Astrocyte of the cerebellum (primary cell): ENCODE measurements at regions not wholly inside any gene's neighbourhood (a gene's known extent, or its start where the extent isn't known, plus 50 kb on each side); places are given as distances from the start of the nearest gene placed in this dataset.

Experiments
- DNase-seq: peaks from one replicate; pipeline ENCODE4 v3.0.0-alpha.2; 2011; ENCODE audit warnings: low read depth
- H3K4me3 ChIP-seq: 2 replicates; pipeline ENCODE4 v1.5.1; 2011; ENCODE audit warnings: mild to moderate bottlenecking, low read depth, low read length, moderate library complexity
- in situ Hi-C: cut with HindIII; loops from 2 replicates; pipeline ENCODE4 v1.10.0; 2017; ENCODE audit warnings: low sequenced_read_pairs
- TF ChIP-seq, protein P1 (sequence below): IDR thresholded peaks from 2 replicates; pipeline ENCODE4 v1.5.1; 2012; ENCODE audit warnings: low read length, low read depth, moderate library complexity, mild to moderate bottlenecking; ENCODE audit errors: missing control alignments

DNA sequence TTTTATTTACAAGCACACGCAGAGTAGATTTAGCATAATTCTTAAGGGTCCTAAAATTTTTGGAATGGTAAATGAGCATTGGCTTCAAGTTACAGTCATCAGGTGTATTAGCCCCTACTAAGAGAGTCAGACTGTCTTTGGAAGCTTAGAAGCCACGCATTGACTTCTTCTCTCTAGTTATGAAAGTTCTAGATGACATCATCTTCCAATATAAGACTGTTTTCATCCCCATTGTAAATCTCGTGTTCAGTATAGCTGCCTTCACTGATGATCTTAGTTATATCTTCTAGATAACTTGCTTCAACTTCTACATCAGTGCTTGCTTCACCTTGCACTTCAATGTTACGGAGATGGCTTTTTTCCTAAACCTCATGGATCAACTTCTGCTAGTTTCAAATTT lies 148.8 kb upstream of the SLITRK1 start:
- no peak overlapping the region for H3K4me3 ChIP-seq
- TF ChIP-seq, protein P1, sequence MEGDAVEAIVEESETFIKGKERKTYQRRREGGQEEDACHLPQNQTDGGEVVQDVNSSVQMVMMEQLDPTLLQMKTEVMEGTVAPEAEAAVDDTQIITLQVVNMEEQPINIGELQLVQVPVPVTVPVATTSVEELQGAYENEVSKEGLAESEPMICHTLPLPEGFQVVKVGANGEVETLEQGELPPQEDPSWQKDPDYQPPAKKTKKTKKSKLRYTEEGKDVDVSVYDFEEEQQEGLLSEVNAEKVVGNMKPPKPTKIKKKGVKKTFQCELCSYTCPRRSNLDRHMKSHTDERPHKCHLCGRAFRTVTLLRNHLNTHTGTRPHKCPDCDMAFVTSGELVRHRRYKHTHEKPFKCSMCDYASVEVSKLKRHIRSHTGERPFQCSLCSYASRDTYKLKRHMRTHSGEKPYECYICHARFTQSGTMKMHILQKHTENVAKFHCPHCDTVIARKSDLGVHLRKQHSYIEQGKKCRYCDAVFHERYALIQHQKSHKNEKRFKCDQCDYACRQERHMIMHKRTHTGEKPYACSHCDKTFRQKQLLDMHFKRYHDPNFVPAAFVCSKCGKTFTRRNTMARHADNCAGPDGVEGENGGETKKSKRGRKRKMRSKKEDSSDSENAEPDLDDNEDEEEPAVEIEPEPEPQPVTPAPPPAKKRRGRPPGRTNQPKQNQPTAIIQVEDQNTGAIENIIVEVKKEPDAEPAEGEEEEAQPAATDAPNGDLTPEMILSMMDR = no peak
- in situ Hi-C loops = no loop called here
- DNase-seq = no peak

DNA sequence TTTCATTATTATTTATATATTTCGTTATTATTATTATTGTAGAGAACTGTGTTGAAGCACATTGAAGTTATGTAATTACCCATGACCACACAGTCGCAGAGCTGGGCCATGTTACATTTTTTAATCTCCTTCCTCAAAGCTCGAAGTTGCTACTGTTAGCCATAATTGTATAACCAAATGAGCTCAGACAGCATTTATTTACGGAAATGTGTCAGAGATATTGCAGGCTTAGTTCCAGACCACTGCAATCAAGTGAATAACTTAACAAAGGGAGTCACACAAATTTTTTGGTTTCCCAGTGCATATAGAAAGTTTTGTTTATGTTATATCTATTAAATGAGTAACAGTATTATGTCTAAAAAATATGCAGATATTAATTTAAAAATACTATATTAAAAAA lies 147.1 kb upstream of the SLITRK1 start:
- in situ Hi-C loops = no loop called here
- DNase-seq = no peak
- TF ChIP-seq, protein P1 = no peak
- no peak overlapping the region for H3K4me3 ChIP-seq

DNA sequence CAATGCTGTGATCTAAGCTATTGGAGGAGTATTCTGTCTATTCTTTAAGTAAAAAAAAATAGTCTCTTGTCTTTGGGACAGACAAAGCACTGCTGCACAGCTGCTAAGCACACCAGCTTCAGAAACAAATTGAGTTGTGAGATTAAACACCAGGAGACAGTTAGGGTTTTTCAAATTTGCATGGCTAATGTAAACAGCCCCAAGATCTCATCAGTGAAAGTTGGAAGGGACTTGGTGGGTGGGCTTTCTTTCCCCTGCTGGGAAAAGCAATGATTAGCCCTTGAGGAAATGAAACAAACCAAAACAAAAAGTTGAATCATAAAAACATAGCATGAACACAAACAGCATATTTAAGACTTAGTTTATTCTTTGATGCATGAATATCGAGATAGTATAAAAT lies 143.6 kb upstream of the SLITRK1 start:
- no peak overlapping the region for H3K4me3 ChIP-seq
- TF ChIP-seq, protein P1 = no peak
- DNase-seq = no peak
- in situ Hi-C loops = no loop called here

DNA sequence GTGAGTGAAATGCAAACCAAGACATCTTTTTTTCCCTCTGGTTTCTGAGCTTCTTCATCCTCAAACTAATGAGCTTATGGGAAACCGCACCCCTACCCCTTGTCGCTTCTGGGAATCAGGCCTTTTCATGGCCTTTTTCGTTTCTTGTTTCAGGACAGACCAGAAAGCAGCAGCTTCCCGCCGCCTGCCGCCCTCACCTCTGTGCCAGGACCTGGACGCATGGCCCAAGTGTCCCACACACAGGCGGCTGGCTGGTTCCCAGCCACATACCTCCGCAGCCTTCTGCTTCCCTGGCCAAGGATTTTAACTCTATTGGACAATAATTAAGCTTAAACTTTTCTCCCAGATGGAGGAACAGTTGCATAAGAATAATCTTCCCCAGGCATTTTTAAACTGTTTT lies 114.1 kb upstream of the SLITRK1 start:
- no peak overlapping the region for H3K4me3 ChIP-seq
- TF ChIP-seq, protein P1 = no peak
- in situ Hi-C loops = no loop called here
- DNase-seq = no peak

DNA sequence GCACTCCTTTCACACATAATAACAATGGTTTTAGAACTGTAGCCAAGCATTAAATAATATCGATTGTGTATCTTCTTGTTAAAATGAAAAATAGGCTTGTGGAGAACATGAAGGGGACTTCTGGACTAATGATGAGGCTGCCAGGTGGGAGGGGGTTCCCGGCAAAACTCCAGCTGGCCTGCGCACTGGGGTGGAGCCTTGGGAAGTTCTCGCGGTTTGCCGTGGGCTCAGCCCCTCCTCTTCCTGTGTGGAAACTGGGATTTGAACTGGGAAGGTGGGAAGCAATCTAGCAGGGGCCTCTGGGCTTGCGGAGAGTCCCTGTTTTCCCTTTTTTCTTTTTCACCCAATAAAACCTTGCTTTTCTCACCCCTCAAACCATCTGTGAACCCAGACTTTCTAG lies 113.7 kb upstream of the SLITRK1 start:
- in situ Hi-C loops = no loop called here
- no peak for DNase-seq
- TF ChIP-seq, protein P1 = no peak
- no peak overlapping the region for H3K4me3 ChIP-seq

DNA sequence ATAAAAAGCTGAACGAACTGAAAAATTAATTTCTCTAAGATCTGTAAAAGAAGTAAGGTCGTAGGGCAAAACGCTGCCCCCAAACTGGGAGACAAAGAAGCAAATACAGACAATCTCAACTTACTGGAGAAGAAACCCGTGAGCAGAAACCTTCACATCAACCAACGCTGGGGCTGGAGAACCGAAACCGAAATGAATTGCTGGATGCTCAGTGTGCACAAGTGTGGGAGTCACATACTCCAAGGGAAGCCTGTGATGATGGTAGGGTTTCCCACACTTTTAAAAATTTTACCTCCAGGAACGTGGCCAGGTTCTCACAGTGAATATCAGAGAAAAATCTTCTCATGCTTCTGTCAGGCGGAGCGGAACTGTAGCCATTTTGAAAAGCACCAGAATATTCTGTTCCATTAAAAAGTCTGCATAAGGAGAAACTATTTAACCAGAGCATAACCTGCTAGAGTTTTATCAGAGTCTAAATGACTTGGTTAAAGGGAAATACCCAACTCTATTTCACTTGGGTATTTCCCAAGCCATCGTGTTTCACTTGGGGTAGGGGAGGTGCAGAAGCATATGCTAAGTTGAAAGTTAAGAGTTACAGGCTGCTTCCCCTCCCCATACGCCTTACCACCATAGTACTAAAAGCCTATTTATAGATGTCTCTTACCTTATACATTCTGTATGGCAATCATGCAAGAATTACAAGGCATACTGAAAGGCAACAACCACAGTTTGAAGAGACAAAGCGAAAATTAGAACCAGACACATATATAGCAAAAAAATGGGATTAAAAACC lies 110.5 kb upstream of the SLITRK1 start:
- in situ Hi-C loops = no loop called here
- TF ChIP-seq, protein P1 = no peak
- DNase-seq = no peak
- H3K4me3 ChIP-seq = no peak overlapping the region
